SK-N-SH treated with all-trans-retinoic acid at 6 μM for 48 hours (cell line): ENCODE measurements at regions not wholly inside any gene's neighbourhood (a gene's known extent, or its start where the extent isn't known, plus 50 kb on each side); places are given as distances from the start of the nearest gene placed in this dataset.

ENCODE experiments used
- ATAC-seq: fragments of 200-7000 bp; cut with Tn5 transposase; 3 replicates; pipeline ENCODE4 v1.9.1; 2020; ENCODE audit warnings: mild to moderate bottlenecking, moderate library complexity
- ARNTL ChIP-seq: fragments of 450-650 bp; formaldehyde crosslinking; IDR thresholded peaks from 2 replicates; pipeline ENCODE4 v1.5.0; 2020; ENCODE audit warnings: low read depth, mild to moderate bottlenecking, moderate library complexity, borderline replicate concordance
- BACH2 ChIP-seq: fragments of 250-450 bp; sonication (Bioruptor Pico); IDR thresholded peaks from 2 replicates; pipeline ENCODE4 v1.9.0; 2021; ENCODE audit warnings: mild to moderate bottlenecking, borderline replicate concordance
- CSDC2 ChIP-seq: fragments of 250-450 bp; sonication (Bioruptor Pico); IDR thresholded peaks from 2 replicates; pipeline ENCODE4 v1.5.0; 2020; ENCODE audit warnings: mild to moderate bottlenecking, moderate library complexity
- ESRRG ChIP-seq: fragments of 250-450 bp; sonication (Bioruptor Pico); IDR thresholded peaks from 2 replicates; pipeline ENCODE4 v1.6.1; 2021; ENCODE audit warnings: mild to moderate bottlenecking
- GLIS3 ChIP-seq: fragments of 250-450 bp; sonication (Bioruptor Pico); IDR thresholded peaks from 2 replicates; pipeline ENCODE4 v1.5.0; 2020; ENCODE audit warnings: mild to moderate bottlenecking, moderate library complexity
- ISL1 ChIP-seq: fragments of 250-450 bp; sonication (Bioruptor Pico); IDR thresholded peaks from 2 replicates; pipeline ENCODE4 v2.1.2; 2022; ENCODE audit warnings: mild to moderate bottlenecking, moderate library complexity
- OSR1 ChIP-seq: fragments of 250-450 bp; sonication (Bioruptor Pico); IDR thresholded peaks from 2 replicates; pipeline ENCODE4 v1.8.0; 2022; ENCODE audit warnings: moderate library complexity, mild to moderate bottlenecking, inconsistent platforms
- PPARA ChIP-seq: fragments of 250-450 bp; sonication (Bioruptor Pico); IDR thresholded peaks from 2 replicates; pipeline ENCODE4 v1.5.0; 2020; ENCODE audit warnings: mild to moderate bottlenecking, borderline replicate concordance
- RARB ChIP-seq: fragments of 250-450 bp; sonication (Bioruptor Pico); IDR thresholded peaks from 2 replicates; pipeline ENCODE4 v1.8.0; 2021; ENCODE audit warnings: mild to moderate bottlenecking, moderate library complexity
- SNAI2 ChIP-seq: fragments of 250-450 bp; sonication (Bioruptor Pico); IDR thresholded peaks from 2 replicates; pipeline ENCODE4 v1.5.0; 2020; ENCODE audit warnings: mild to moderate bottlenecking, moderate library complexity
- TCF4 ChIP-seq: fragments of 250-450 bp; sonication (Bioruptor Pico); IDR thresholded peaks from 2 replicates; pipeline ENCODE4 v1.8.0; 2021; ENCODE audit warnings: mild to moderate bottlenecking, moderate library complexity, borderline replicate concordance
- TOX ChIP-seq: fragments of 250-450 bp; sonication (Bioruptor Pico); IDR thresholded peaks from 2 replicates; pipeline ENCODE4 v1.8.0; 2021; ENCODE audit warnings: mild to moderate bottlenecking, moderate library complexity, borderline replicate concordance
- ZC3H10 ChIP-seq: fragments of 250-450 bp; sonication (Bioruptor Pico); IDR thresholded peaks from 2 replicates; pipeline ENCODE4 v1.5.1; 2021; ENCODE audit warnings: mild to moderate bottlenecking, moderate library complexity
- ZFP3 ChIP-seq: fragments of 250-450 bp; sonication (Bioruptor Pico); IDR thresholded peaks from 2 replicates; pipeline ENCODE4 v1.5.0; 2020; ENCODE audit warnings: mild to moderate bottlenecking, moderate library complexity
- ZFP30 ChIP-seq: fragments of 450-650 bp; formaldehyde crosslinking; IDR thresholded peaks from 2 replicates; pipeline ENCODE4 v1.5.0; 2022; ENCODE audit warnings: mild to moderate bottlenecking, moderate library complexity
- ZNF565 ChIP-seq: fragments of 450-650 bp; formaldehyde crosslinking; conservative IDR thresholded peaks from 2 replicates; pipeline ENCODE4 v1.5.0; 2020; ENCODE audit warnings: low read depth, mild to moderate bottlenecking, moderate library complexity
- ZNF70 ChIP-seq: fragments of 450-650 bp; formaldehyde crosslinking; IDR thresholded peaks from 2 replicates; pipeline ENCODE4 v1.5.0; 2020; ENCODE audit warnings: mild to moderate bottlenecking, moderate library complexity
- ZNF8 ChIP-seq: fragments of 450-650 bp; formaldehyde crosslinking; IDR thresholded peaks from 2 replicates; pipeline ENCODE4 v1.5.0; 2020; ENCODE audit warnings: mild to moderate bottlenecking, moderate library complexity
- TF ChIP-seq, protein P1 (sequence below): fragments of 250-450 bp; sonication (Bioruptor Pico); IDR thresholded peaks from 2 replicates; pipeline ENCODE4 v1.5.0; 2020; ENCODE audit warnings: mild to moderate bottlenecking, moderate library complexity
- TF ChIP-seq, protein P2 (sequence below): fragments of 250-450 bp; sonication (Bioruptor Pico); IDR thresholded peaks from 2 replicates; pipeline ENCODE4 v1.8.0; 2021; ENCODE audit warnings: low read depth, mild to moderate bottlenecking, moderate library complexity, borderline replicate concordance
- TF ChIP-seq, protein P3 (sequence below): fragments of 250-450 bp; sonication (Bioruptor Pico); IDR thresholded peaks from 2 replicates; pipeline ENCODE4 v1.8.0; 2020; ENCODE audit warnings: mild to moderate bottlenecking, moderate library complexity, borderline replicate concordance
- TF ChIP-seq, protein P4 (sequence below): fragments of 250-450 bp; sonication (Bioruptor Pico); IDR thresholded peaks from 2 replicates; pipeline ENCODE4 v1.5.1; 2020; ENCODE audit warnings: low read depth, mild to moderate bottlenecking, moderate library complexity

DNA sequence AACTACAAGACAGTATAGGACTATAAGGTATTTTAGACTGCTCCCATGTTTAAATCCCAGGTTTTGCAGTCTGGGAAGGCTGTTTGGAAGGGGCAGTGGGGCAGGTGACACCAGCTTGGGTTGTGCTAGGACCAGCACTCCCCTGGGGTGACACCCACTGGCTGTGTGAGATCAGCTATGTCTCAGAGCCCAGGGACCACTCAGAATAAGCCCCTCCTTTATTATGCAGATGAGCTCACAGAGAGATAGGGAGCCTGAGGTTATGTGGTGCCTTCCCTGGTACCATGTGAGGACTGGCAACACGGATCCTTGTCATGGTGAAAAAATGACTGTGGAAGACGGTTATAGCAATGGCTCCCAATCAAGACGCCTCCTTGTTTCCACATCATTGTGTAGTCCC lies 71.0 kb downstream of the NENF start:
- ATAC-seq: no peak
- no peak for TF ChIP-seq TOX
- no peak for TF ChIP-seq RARB (CRISPR knock-in tag)
- TF ChIP-seq GLIS3 (CRISPR knock-in tag): no peak
- TF ChIP-seq, protein P1, sequence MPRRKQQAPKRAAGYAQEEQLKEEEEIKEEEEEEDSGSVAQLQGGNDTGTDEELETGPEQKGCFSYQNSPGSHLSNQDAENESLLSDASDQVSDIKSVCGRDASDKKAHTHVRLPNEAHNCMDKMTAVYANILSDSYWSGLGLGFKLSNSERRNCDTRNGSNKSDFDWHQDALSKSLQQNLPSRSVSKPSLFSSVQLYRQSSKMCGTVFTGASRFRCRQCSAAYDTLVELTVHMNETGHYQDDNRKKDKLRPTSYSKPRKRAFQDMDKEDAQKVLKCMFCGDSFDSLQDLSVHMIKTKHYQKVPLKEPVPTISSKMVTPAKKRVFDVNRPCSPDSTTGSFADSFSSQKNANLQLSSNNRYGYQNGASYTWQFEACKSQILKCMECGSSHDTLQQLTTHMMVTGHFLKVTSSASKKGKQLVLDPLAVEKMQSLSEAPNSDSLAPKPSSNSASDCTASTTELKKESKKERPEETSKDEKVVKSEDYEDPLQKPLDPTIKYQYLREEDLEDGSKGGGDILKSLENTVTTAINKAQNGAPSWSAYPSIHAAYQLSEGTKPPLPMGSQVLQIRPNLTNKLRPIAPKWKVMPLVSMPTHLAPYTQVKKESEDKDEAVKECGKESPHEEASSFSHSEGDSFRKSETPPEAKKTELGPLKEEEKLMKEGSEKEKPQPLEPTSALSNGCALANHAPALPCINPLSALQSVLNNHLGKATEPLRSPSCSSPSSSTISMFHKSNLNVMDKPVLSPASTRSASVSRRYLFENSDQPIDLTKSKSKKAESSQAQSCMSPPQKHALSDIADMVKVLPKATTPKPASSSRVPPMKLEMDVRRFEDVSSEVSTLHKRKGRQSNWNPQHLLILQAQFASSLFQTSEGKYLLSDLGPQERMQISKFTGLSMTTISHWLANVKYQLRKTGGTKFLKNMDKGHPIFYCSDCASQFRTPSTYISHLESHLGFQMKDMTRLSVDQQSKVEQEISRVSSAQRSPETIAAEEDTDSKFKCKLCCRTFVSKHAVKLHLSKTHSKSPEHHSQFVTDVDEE (CRISPR knock-in tag): no peak
- no peak for TF ChIP-seq ARNTL (CRISPR knock-in tag)
- no peak for TF ChIP-seq OSR1 (CRISPR knock-in tag)
- TF ChIP-seq ZNF565 (CRISPR knock-in tag): no peak
- no peak for TF ChIP-seq ZNF8 (CRISPR knock-in tag)
- no peak for TF ChIP-seq ISL1
- TF ChIP-seq SNAI2 (CRISPR knock-in tag): no peak
- TF ChIP-seq PPARA (CRISPR knock-in tag): no peak
- TF ChIP-seq, protein P2, sequence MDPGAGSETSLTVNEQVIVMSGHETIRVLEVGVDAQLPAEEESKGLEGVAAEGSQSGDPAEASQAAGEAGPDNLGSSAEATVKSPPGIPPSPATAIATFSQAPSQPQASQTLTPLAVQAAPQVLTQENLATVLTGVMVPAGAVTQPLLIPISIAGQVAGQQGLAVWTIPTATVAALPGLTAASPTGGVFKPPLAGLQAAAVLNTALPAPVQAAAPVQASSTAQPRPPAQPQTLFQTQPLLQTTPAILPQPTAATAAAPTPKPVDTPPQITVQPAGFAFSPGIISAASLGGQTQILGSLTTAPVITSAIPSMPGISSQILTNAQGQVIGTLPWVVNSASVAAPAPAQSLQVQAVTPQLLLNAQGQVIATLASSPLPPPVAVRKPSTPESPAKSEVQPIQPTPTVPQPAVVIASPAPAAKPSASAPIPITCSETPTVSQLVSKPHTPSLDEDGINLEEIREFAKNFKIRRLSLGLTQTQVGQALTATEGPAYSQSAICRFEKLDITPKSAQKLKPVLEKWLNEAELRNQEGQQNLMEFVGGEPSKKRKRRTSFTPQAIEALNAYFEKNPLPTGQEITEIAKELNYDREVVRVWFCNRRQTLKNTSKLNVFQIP: no peak
- no peak for TF ChIP-seq ZC3H10 (CRISPR knock-in tag)
- no peak for TF ChIP-seq ZFP30 (CRISPR knock-in tag)
- TF ChIP-seq BACH2 (CRISPR knock-in tag): no peak
- TF ChIP-seq, protein P3, sequence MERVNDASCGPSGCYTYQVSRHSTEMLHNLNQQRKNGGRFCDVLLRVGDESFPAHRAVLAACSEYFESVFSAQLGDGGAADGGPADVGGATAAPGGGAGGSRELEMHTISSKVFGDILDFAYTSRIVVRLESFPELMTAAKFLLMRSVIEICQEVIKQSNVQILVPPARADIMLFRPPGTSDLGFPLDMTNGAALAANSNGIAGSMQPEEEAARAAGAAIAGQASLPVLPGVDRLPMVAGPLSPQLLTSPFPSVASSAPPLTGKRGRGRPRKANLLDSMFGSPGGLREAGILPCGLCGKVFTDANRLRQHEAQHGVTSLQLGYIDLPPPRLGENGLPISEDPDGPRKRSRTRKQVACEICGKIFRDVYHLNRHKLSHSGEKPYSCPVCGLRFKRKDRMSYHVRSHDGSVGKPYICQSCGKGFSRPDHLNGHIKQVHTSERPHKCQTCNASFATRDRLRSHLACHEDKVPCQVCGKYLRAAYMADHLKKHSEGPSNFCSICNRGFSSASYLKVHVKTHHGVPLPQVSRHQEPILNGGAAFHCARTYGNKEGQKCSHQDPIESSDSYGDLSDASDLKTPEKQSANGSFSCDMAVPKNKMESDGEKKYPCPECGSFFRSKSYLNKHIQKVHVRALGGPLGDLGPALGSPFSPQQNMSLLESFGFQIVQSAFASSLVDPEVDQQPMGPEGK (CRISPR knock-in tag): no peak
- TF ChIP-seq ZFP3 (CRISPR knock-in tag): no peak
- TF ChIP-seq ZNF70 (CRISPR knock-in tag): no peak
- TF ChIP-seq ESRRG: no peak
- no peak for TF ChIP-seq TCF4 (CRISPR knock-in tag)
- TF ChIP-seq, all 23 proteins: peak for 0

DNA sequence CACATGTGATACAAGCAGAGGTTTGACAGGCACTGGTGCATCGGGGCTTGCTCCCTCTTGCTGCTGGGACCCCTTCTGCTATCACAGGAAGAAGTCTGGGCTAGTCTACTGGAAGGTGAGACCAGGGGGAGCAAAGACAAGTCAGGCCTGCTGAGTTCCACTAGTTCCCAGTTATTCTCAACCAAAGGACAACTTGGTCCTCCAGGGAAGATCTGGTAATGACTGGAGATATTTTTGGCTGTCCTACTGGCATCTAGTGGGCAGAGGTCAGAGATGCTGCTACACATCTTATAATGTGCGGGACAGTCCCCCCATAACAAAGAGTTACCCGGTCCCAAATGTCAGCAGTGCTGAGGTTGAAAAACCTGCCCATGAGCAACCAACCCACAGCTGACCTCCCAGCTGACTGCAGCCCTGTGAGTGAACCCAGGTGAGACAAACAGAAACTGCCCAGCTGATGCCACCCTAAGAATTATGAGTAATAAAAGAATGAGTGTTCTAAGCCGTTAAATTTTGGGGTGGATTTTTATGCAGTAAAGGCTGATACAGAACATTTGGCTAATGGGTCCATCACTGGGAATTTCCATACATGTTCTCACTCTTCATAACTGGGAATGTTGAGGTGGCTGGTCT lies 71.6 kb downstream of the NENF start:
- no peak for TF ChIP-seq ZFP3 (CRISPR knock-in tag)
- TF ChIP-seq SNAI2 (CRISPR knock-in tag): no peak
- TF ChIP-seq, protein P4, sequence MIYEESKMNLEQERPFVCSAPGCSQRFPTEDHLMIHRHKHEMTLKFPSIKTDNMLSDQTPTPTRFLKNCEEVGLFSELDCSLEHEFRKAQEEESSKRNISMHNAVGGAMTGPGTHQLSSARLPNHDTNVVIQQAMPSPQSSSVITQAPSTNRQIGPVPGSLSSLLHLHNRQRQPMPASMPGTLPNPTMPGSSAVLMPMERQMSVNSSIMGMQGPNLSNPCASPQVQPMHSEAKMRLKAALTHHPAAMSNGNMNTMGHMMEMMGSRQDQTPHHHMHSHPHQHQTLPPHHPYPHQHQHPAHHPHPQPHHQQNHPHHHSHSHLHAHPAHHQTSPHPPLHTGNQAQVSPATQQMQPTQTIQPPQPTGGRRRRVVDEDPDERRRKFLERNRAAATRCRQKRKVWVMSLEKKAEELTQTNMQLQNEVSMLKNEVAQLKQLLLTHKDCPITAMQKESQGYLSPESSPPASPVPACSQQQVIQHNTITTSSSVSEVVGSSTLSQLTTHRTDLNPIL (CRISPR knock-in tag): no peak
- no peak for TF ChIP-seq ZC3H10 (CRISPR knock-in tag)
- no peak for TF ChIP-seq ZNF8 (CRISPR knock-in tag)
- TF ChIP-seq RARB (CRISPR knock-in tag): no peak
- no peak for TF ChIP-seq ESRRG
- no peak for ATAC-seq

DNA sequence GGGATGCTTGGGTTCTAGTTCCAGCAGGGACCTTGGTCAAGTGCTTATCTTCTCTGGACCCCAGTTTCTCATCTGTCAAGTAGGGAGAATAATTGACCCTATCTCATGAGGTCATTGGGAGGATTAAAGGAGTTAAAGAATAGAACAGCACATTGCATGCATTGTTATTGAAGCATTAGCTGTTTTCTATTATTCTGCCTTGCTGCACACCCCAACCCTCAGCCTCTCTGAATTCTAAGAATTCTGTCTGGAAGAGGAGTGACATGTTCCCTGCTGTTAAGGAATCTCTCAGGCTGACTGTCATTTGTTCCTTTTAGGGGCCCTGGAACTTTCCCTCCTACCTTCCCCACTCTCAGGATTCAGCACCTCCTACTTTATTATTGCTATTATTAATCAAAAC lies 73.9 kb downstream of the NENF start:
- ATAC-seq: no peak

DNA sequence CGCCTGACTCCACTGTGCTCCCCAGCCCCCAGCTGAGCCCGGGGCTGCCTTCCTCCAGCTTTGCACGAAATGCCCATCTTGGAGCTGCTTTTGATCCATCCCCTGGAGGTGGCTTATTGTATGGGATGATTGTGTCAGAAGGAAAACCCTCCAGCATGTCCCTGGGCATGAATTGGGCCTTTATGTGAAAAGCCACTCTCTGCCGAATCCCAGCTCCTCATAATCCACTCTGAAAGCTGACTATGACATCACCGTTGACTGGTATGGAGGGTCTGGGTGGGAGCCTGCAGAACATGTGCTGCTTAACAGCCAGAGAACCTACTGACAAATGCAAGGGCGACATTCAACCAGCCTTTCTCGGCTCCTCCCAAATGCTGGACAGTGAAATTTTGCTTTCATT lies 74.6 kb downstream of the NENF start:
- no peak for ATAC-seq
- TF ChIP-seq ZFP3 (CRISPR knock-in tag) (no peak), ZNF70 (CRISPR knock-in tag) (no peak), CSDC2 (no peak), GLIS3 (CRISPR knock-in tag) (no peak), RARB (CRISPR knock-in tag) (no peak), ZFP30 (CRISPR knock-in tag) (no peak), ISL1 (no peak), PPARA (CRISPR knock-in tag) (no peak), TOX (no peak), TCF4 (CRISPR knock-in tag) (no peak), SNAI2 (CRISPR knock-in tag) (no peak)
- TF ChIP-seq, protein P3 (CRISPR knock-in tag): no peak
- TF ChIP-seq, protein P1 (CRISPR knock-in tag): no peak

More for the DNA sequence above, 73.9 kb downstream of the NENF start:
- TF ChIP-seq OSR1 (CRISPR knock-in tag) (no peak), ESRRG (no peak), SNAI2 (CRISPR knock-in tag) (no peak)
